ENCODE measurements at regions not wholly inside any gene's neighbourhood (a gene's known extent, or its start where the extent isn't known, plus 50 kb on each side); places are given as distances from the start of the nearest gene placed in this dataset.
A peak's percentile ranks its signal among the peaks of the same experiment; 100 is the strongest.
"Not testable (repeated sequence)": the region's sequence is repeated elsewhere in the genome, so short reads cannot be mapped to it uniquely, and the experiment has no call there.

DNA sequence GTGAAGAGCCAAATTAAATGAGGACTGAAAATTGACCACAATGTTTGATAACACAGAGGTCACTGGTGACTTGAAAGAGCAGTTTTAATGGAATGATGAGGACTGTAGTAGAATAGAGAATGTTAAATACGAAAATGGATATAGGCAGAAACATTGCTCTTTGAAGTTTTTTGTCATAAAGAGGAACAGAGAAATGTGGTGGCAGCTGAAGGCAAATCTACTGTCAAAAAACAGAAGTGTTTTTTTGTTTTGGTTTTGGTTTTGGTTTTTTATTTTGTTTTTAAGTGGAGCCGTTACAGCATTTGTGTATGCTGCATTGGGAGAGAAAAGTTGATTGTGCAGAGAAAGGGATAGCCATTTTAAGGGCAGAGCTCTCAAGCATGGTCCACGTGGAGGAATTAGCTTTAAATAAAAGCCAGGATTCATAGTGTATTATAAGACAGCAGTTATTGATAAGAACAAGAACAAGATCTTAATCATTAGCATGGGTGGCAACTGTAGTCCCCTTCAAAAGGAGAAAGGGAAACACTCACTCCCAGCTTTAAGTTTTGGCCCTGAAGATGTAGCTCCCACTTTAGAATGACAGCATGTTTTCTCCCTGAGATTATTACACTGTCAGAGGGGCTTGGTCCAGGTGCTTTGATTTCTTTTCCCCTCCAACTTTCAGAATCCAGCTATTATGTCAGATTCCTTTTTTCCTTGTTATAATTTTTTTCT lies 156.7 kb upstream of the BET1 start:
- intact Hi-C loops (cut with DNase I) = no loop called here
- ATAC-seq (peak; percentile 26), DNase-seq (ENCODE audit: low spot score) (no peak)

DNA sequence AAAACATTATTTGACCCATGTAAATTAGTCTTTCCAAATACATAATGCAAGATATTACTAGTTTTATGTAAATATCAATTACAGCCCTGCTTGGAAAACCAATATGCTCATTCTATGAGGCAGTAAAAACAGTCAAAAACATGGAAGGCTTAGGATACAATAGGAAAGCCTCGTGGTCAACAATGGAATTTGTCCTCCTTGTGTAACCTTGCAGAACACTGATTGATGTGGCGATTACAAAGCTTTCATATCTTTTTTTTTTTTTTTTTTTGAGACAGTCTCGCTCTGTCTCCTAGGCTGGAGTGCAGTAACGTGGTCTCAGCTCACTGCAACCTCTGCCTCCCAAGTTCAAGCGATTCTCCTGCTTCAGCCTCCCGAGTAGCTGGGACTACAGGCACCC lies 157.3 kb upstream of the BET1 start:
- intact Hi-C loops (cut with DNase I) = no loop called here
- DNase-seq (ENCODE audit: low spot score) = no peak
- ATAC-seq = no peak

DNA sequence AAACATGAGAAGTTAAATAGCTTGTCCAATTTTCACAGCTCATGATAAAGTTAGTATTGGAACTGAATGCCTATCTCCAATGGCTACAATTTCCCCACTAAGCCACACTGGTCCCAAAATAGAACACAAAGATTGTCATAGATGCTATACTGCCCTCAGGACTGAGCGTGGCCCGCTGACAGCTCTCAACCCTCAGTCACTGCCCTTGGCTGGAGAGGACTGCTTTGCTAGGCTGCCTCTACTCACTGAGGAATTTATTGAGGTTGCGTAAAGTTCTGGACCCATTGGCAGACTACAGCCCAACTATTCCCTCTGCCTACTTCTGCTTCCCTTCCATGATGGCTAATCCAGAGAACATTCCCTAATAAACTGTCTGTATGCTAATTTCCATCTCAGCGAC lies 165.5 kb upstream of the BET1 start:
- intact Hi-C loops (cut with DNase I) = no loop called here

DNA sequence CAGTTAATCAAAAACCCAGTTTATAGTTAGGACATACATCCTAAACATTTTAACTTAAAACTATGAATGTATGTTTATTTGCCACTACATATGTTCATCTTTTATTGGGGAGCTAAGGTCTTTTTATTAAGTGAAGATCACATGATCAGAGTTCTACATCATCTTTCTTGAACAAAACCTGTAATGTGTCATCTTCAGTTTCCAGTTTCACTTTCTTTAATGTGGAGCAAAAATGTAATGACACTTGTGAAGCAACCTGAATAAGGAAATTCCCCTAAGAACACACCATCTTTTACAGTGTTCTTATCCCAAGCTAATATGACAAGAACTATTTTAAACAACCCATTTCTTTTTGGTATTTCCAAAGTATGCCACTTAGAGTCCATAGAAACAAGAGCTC lies 166.7 kb upstream of the BET1 start:
- DNase-seq (ENCODE audit: low spot score) = no peak
- ATAC-seq = no peak
- intact Hi-C loops (cut with DNase I) = no loop called here

More for the DNA sequence above, 165.5 kb upstream of the BET1 start:
- DNase-seq (ENCODE audit: low spot score) (no peak), ATAC-seq (no peak)

DNA sequence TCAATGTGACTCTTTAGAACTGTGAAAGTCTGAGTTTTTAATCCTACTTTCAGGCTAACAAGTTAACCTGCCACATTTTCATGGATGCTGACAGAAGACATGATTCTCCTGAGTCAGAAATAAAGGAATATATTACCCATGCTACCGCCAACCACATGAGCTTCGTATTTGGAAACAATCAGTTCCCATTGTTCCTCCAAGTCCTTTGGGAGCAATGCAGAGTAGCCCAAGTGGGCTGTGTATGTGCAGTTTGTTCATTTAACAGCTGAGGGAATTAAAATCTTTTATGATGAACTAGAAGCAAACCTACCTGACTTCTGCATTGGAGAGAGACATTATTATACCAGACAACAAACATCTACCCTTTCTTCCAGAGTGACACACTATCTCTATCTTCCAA lies 169.3 kb upstream of the BET1 start:
- intact Hi-C loops (cut with DNase I) = no loop called here
- no peak for ATAC-seq

DNA sequence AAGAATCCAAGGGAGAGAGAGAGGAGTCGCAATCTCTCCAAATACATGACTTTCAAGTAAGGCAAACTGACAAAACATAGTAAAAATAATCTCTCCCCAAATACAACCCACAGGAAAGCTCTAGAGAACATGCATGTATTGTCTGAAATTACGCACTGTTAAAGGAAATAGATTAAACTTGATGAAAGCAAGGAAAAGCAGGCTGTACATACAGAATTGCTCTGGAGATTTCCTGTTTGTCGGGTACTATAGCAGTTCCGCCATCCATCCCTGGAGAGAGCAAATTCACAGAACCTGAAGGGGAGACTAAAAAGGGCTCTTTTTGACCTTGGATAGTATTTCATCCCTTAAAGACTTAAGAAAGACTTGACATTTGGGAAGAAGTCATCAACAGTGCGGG lies 170.2 kb upstream of the BET1 start:
- ATAC-seq = no peak
- no peak for DNase-seq (ENCODE audit: low spot score)

More for the DNA sequence above, 169.3 kb upstream of the BET1 start:
- DNase-seq (ENCODE audit: low spot score) = no peak

DNA sequence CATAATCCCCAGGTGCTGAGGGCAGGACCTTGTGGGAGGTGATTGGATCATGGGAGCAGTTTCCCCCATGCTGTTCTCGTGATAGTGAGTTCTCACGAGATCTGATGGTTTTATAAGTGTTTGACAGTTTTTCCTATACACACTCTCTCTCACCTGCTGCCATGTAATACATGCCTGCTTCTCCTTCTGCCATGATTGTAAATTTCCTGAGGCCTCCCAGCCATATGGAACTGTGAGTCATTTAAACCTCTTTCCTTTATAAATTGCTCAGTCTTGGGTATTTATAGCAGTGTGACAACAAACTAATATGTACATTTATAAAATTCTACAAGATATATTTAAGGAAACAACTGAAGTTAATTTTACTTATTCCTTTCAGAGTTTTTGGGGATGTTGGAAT lies 170.8 kb upstream of the BET1 start:
- intact Hi-C loops (cut with DNase I) = no loop called here
- DNase-seq (ENCODE audit: low spot score) (no peak), ATAC-seq (no peak)

More for the DNA sequence above, 170.2 kb upstream of the BET1 start:
- intact Hi-C loops (cut with DNase I) = no loop called here

DNA sequence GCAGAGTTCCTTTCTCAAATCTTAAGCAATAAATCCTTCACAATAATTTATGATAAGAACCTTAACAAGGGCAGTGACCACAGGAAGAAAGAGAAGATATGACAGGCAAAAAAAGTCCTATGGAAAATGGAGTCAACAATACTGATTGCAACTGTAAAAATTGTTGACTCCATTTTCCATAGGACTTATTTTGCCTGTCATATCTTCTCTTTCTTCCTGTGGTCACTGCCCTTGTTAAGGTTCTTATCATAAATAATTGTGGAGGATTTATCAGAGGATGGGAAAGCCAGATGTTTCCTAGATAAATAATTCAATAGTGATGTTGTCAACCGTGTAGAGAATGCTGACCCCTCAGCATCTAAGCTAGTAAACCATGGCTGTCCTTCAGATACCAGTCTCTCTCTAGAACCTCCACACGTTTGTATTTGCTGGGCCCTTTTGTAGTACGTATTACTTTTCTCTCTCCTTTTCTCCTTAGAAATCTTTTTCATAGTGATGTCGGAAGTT lies 172.6 kb upstream of the BET1 start:
- intact Hi-C loops (cut with DNase I) = no loop called here
- no peak for DNase-seq (ENCODE audit: low spot score)
- no peak for ATAC-seq

DNA sequence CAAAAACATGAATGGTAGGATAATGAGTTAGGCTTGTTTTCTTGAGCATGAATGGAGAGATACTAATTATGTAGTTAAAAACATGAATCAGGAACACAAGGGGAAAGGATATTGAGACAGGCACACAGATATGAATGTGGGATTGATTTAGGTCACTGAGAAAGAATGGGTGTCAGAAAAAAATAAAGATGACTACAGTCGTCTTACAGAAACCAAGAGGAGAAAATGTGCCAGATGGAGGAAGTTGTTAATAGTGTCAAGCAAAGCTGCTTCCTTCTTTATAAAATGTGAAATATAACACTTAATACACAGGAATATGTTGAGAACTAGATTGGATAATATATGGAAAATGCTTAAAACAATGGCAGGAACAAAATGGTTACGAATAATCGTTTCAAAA lies 173.3 kb upstream of the BET1 start:
- ATAC-seq = no peak
- intact Hi-C loops (cut with DNase I) = no loop called here
- no peak for DNase-seq (ENCODE audit: low spot score)

DNA sequence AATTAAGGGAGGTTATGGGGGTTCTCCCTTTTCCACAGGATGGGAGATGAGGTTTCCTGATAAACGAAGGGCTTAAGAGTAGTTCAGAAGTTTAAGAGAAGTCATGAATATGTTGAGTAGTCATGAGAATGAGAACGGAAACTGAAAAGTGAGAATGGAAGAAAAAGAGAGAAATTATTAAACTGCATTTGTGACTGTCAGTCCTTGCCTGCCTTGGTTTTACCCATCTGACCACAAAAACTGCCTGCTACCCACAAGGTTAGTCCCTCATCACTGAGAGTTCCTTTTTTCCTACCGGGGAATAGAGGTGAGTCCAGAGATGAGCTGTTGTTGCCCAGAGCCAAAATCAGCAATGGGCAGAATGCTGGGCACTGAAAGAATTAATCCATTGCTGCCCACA lies 174.1 kb upstream of the BET1 start:
- intact Hi-C loops (cut with DNase I) = no loop called here
- DNase-seq (ENCODE audit: low spot score) = no peak
- no peak for ATAC-seq

DNA sequence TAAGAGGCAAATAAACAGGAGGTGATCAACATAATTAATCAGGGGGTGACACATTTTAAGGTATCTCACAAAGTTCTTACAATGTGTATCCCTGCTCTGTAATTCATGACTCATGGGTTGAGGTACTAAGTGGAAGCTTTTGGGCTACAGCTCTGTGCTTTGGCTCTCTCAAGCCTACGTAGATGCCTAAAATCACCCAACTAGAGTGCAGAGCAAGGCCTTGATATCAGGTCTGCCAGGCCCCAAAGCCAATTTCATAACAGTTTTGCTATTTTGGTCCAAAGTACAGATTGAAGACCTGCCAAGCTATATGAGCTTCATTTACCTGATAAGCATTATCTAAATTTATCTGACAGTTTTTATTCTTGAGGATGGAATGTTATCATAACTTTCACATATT lies 175.3 kb upstream of the BET1 start:
- DNase-seq (ENCODE audit: low spot score) = no peak
- intact Hi-C loops (cut with DNase I) = no loop called here
- ATAC-seq = no peak

DNA sequence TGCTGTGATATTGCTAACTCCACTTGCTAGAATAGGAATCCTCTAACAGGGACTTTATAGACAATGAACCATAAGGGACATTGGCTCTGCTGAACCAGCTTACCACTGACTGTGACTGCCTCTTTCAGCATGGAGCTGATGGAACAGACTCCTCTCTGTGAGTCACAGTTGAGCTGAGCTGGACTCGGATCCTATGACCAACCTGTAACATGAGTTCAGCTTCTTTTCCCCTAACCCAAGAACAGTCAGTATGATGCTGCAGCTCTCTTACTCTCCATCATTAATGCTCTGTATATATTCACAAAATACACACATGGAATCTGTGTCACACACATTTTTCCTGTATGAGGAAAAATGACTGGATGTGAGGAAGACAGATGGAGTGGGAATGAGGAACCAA lies 177.9 kb upstream of the BET1 start:
- intact Hi-C loops (cut with DNase I) = no loop called here
- DNase-seq (ENCODE audit: low spot score) = no peak

DNA sequence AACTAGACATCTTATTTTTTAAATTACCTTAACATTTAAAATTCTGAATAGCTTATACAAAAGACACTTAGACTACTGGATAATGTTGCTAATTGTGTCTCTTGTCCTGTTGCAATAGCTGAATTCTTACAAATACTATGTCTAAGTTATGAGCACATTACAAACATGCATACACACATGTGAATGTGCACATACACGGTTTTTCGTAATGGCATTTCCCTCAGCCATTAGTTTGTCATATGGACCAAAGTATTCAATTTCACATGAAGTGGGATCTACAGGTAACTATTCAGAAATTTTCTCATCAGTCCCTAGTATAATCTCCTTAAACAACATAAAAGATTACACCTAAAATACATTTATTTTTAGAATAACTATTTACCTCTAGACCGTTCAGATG lies 178.6 kb upstream of the BET1 start:
- ATAC-seq (no peak), DNase-seq (ENCODE audit: low spot score) (no peak)
- intact Hi-C loops (cut with DNase I) = no loop called here

More for the DNA sequence above, 177.9 kb upstream of the BET1 start:
- ATAC-seq = no peak

DNA sequence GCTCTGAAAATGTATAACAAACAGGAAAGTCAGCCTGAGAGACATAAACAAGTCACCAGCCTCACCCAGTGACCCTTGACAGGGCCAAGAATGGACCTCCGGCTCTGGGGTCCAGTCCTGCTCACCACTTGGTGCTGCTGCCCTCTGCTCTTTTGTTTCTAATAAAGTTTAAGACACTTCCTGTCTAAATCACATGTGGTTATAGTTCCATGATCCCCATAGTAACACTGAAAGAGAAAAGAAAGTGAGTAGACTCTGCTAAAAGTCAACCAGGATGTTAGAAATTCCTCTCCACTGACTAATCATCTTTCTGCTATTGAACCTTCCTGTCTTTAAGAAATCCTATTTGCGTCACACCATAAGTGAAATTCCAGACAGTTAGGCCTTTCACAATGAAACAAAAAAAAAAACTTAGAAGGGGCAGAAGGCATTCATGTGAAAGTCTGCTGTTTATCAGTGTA lies 179.2 kb upstream of the BET1 start:
- peak; percentile 93 for ATAC-seq
- intact Hi-C loops (cut with DNase I) = no loop called here
- DNase-seq (ENCODE audit: low spot score) = no peak

DNA sequence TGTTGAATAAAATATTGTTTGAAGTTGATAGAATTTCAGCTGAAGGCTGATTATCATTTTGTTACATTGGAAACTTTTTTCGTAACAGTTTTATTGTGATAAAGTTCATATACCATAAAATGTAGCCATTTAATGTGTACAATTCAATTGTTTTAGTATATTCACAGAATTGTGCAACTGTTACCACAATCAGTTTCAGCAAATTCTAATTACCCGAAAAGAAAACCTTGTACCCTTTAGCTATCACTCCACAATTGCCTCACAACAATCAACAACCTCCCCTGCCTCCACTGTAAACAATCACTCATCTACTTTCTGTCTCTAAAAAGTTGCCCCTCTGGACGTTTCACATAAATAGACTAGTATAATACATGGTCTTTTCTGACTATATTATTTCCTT lies 179.7 kb upstream of the BET1 start:
- intact Hi-C loops (cut with DNase I) = no loop called here
- no peak for ATAC-seq
- DNase-seq (ENCODE audit: low spot score) = no peak

DNA sequence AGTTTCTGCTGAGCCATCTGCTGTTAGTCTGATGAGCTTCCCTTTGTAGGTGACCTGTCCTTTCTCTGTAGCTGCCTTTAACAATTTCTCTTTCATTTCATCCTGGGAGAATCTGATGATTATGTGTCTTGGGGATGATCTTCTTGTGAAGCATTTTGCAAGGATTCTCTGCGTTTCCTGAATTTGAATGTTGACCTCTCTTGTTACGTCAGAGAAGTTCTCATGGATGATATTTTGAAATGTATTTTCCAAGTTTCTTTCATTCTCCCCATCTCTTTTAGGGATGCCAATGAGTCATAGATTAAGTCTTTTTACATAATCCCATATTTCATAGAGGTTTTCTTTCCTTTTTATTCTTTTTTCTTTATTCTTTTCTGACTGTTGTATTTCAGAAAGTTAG lies 184.2 kb upstream of the BET1 start:
- ATAC-seq (no peak), DNase-seq (ENCODE audit: low spot score) (no peak)
- intact Hi-C loops (cut with DNase I) = no loop called here

DNA sequence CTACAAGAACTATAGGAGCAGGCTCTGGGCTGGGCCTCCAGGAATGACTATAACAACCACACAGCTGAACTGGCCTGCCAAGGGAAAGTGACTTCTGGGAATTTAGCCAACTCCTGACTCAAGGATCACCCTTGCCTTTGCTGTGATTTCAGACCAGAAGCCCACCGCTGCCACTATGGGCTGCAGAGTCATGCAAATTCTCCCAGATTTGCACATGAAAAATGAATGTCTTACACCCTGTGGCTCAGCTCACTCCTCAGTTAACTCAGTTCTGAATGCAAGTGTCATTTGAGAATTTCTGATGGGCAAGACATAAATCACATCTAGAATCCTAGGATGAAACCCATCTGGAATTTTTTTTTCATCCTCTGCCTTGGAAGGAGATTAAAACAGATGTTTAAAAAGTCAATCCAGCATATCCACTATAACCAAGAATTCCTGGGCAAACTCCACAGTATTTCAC lies 186.5 kb upstream of the BET1 start:
- no peak for ATAC-seq
- no peak for DNase-seq (ENCODE audit: low spot score)
- intact Hi-C loops (cut with DNase I) = no loop called here

DNA sequence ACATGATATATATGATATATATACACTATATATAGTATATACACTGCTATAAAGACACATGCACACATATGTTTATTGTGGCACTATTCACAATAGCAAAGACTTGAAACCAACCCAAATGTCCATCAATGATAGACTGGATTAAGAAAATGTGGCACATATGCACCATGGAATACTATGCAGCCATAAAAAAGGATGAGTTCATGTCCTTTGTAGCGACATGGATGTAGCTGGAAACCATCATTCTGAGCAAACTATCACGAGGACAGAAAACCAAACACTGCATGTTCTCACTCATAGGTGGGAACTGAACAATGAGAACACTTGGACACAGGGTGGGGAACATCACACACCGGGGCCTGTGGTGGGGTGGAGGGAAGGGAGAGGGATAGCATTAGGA lies 190.3 kb upstream of the BET1 start:
- ATAC-seq; DNase-seq (ENCODE audit: low spot score); intact Hi-C loops (cut with DNase I): not testable (repeated sequence)

DNA sequence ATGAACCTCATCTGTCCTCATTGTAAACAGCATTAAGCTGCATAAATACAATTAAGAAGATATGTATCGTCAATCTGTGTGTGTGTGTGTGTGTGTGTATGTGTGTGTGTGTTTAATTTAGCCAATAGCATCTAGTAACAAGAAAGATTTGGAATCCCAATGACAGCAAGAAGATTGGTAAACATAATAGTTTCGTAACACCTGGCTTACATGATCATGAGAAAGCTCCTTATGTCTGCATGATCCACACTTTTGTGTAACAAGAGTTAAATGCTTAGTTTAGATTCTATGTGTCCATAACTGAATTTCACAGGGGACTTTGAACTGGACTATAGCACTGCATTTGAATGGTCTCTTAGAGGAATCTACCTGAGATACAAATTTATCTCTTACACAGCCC lies 191.0 kb upstream of the BET1 start:
- intact Hi-C loops (cut with DNase I) = no loop called here
- no peak for ATAC-seq
- no peak for DNase-seq (ENCODE audit: low spot score)

DNA sequence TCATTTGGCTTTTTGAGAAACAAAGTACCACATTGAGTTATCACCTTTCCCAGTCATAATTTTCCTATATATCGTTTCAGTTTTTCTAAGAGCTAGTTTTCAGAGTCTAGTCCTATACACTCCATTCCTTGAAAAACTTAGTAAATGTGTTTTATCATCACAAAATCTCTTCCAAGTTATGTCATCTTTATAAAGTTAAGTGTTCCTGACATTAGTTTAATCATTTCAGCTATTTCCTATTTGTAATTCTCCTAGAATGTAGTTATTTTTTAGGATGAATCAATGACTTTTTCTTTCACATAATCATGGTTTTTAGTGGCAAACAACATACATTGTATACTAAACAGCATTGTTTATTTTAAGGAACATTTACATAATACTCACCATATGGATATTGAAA lies 191.7 kb upstream of the BET1 start:
- ATAC-seq = no peak
- intact Hi-C loops (cut with DNase I) = no loop called here
- no peak for DNase-seq (ENCODE audit: low spot score)

DNA sequence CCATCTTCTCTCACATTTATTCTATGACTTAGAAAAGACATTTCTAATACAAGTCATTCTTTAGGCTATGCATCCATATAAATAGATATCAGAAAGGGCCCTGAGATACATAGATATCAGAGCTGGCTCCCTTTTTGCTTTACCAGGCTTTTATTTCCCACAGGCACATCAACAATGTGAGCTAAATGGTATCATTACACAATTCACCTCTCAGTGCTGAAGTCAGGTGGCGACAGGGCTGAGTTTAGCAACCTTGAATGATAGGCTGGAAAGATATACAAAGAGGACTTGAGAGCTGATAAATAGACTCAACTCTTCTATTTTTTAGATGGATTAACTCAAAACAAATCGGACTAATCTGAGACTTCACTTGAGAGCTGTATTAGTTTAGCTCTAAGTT lies 189.2 kb upstream of the COL1A2 start:
- ATAC-seq (no peak), DNase-seq (ENCODE audit: low spot score) (no peak)
- intact Hi-C loops (cut with DNase I) = no loop called here
